HuH-7 (cell line): ENCODE measurements at regions not wholly inside any gene's neighbourhood (a gene's known extent, or its start where the extent isn't known, plus 50 kb on each side); places are given as distances from the start of the nearest gene placed in this dataset.
"Not testable (repeated sequence)": the region's sequence is repeated elsewhere in the genome, so short reads cannot be mapped to it uniquely, and the experiment has no call there.

Experiments used
- DNase-seq: peaks from one replicate; pipeline ENCODE4 v3.0.0; 2011; ENCODE audit warnings: low spot score

GRCh38 chr1:29936031-29936544 lies 699.8 kb downstream of the PTPRU start:
- no peak for DNase-seq

GRCh38 chr1:29934255-29934772 lies 698.0 kb downstream of the PTPRU start:
- no peak for DNase-seq

GRCh38 chr1:29933067-29933466 lies 696.7 kb downstream of the PTPRU start:
- DNase-seq: no peak

GRCh38 chr1:29932626-29933025 lies 696.3 kb downstream of the PTPRU start:
- no peak for DNase-seq

- DNase-seq: no peak
Observed at GRCh38 chr1:29931477-29932175, 695.3 kb downstream of the PTPRU start.

- no peak for DNase-seq
Observed at GRCh38 chr1:29925058-29925457, 688.7 kb downstream of the PTPRU start.

DNA sequence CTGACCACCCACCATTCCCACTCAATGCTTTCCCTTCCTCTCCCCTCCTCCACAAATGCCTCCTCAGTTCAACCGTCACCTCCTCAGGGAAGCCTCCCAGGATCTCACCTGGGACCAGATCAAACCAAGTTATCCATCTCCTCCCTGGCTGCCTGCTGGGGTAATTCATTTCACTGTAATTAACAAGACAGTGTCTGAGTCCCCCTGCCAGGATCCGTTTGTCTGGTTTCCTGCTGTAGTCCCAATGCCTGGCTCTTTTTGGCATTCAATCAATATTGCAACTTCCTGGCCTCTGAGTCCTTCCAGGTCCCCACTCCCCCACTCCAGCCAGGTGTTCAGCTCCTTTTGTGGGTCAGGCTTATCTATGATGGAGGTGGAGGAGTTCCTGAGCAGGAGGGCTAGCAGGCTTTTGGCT lies 687.7 kb downstream of the PTPRU start:
- DNase-seq: no peak

GRCh38 chr1:29921741-29922140 lies 685.4 kb downstream of the PTPRU start:
- no peak for DNase-seq

- DNase-seq: no peak
Observed at GRCh38 chr1:29920784-29921183, 684.5 kb downstream of the PTPRU start.

GRCh38 chr1:29920316-29920715 lies 684.0 kb downstream of the PTPRU start:
- DNase-seq: no peak

- not testable (repeated sequence) for DNase-seq
Observed at GRCh38 chr1:29919041-29919440, 682.7 kb downstream of the PTPRU start.

DNA sequence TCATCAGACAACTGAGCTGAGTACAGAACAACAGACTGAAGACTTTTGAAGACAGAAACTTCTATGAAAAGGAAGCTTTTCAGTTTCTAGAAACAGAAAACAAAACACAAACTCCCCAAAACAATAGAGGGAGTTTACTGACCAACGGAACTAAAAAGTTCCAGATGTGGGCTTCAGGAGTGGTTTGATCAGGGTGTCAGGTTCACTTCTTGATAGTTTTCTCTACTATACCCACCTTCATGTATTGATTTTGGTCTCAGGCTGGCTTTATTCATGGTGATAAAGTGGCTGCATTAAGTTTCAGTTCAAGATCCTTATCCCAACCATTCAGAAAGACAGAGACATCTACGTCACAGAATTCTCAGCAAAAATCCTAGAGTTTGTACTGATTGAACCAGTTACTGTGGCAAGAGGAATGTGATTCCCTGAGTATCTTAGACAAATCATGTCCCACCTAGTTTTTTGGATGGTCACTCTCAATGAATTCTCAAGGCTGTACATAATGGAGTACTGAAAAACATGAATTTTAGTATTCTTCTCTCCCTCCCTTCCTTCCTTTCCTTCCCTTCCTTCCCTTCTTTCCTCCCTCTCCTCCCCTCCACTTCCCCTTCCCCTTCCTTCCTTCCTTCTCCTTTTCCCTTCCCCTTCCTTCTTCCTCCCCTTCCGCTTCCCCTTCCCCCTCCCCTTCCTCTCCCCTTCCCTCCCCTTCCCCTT lies 680.5 kb downstream of the PTPRU start:
- no peak for DNase-seq

DNA sequence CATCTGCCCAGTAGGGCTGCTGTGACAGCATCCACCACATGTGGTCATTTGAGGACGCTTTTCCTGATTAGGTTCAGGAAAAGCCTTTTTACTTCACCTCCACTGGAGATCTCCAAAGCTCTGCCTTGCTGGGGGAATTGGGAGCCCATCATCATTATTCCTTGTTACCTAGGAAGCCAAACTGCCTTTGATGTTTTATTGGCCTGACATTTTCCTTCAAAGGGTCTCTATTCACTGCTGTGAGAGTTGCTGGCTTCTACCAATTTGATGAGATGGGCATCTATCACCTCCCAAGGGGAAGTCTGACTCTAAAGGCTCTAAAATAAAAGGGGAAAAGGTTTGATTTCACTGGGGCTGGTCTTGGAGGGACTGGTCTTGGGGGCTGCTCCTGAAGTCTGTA lies 678.6 kb downstream of the PTPRU start:
- no peak for DNase-seq

DNA sequence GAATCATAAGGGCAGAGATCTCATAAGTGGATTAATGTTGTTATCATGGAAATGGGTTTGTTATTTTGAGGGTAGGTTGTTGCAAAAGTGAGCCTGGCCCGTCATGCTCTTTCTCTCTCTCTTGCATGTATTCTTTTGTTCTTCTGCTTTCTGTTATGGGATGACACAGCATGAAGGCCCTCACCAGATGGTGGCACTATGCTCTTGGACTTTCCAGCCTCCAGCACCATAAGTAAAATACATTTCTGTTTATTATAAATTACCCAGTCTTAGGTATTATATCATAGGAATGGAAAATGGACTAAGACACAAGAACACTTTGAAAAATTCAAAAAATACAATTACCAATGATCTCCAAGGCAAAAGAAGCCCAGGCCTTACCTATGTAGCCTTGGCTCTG lies 676.1 kb downstream of the PTPRU start:
- DNase-seq: no peak

DNA sequence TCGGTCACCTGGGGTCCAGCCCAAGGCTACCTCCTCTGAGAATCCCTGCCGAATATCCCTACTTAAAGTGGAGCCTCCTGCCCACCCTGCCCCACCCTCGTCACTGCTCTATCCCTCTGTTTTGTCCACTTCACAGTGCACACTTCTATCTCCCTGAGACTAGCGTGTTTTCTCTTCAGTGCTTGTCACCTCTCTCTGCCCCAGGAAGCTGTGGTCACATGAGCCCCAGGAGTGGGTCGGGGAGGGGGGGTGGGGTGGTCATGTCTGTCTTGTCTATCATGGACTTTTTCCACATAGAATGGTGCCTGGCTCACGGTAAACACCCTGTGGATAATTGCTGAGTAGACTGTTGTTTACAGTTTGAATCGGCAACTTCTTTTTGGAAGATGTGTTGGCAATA lies 673.6 kb downstream of the PTPRU start:
- no peak for DNase-seq

DNA sequence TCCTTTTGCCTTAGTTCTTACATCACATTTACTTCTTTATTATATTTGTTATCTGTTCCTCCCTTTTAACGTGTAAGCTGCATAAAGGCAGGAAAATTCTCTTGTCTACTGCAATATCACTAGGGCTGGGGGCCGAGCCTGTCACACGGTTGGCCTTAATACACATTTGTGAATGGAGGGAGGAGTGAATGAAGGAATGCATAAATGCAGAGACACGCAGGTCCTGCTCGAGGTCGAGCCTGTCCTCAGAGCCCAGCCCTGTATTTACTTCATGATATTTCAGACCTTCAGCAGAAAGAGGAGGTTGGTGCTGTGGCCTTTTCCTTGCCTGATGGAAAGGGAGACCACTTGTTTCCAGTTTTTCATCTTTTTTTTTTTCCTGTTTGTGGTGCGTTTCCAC lies 671.3 kb downstream of the PTPRU start:
- no peak for DNase-seq

- no peak for DNase-seq
Observed at GRCh38 chr1:29906927-29907326, 670.6 kb downstream of the PTPRU start.

- DNase-seq: no peak
Observed at GRCh38 chr1:29903548-29904166, 667.3 kb downstream of the PTPRU start.

DNA sequence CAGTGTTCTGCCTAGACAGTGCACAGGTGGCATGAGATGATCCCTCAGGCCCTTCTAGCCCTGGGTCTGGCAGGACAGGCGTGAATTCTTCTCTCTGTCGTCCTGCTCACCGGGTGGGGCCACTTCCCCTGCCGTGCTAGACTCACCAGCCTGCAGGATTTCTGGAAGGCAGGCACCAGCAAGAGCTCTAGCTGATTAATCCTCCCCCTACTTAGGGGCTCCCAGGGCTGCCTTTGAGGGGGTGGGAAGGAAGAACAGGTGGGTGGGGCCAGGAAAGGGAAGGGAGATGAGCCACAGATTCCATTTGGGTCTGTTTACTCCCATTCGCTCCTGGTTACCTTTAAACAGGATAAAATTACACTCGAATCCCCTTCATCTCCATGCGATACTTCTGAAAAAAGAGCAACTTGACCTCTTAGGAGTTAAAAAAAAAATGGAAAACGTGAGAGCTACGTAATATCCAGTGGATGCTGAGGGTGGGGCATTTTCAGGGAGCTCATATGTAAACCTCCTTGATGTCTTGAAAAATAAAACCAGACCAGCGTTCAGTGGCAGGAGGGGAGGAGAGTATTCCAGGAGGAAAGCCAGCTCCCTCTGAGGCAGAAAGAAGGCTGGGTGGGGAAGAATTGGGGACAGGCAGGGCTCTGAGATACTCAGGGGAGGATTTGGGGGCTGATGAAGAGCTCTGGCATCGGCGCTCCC lies 665.5 kb downstream of the PTPRU start:
- no peak for DNase-seq

GRCh38 chr1:29900712-29901111 lies 664.4 kb downstream of the PTPRU start:
- DNase-seq: no peak

DNA sequence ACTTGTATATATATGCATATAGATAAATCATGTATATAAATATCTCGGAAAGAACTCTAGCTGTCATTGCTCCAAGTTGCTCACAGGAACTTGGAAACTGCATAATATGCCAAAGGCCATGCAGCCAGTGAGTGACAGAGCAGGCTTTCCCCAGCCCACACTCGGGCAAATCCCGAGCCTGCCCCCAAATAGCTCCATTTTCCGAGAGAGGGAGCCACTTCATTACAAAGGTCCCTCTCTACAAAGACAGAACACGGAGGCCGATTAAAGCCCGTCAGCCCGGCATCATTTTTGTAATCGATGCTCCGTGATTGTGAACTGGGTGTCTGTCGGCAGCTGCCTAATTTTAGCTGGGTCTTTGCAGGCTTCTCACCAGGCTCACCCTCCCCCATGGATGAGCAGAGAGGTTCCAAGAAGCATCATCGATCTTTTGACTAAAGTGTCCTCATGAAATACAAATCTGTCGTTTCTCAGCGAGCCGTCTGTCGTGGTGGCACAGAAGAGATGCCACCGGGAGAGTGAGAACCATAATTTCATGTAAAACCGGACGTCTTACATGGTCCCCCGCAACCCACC lies 663.9 kb downstream of the PTPRU start:
- no peak for DNase-seq
